Fibroblast of peridontal ligament (primary cell): ENCODE measurements at regions not wholly inside any gene's neighbourhood (a gene's known extent, or its start where the extent isn't known, plus 50 kb on each side); places are given as distances from the start of the nearest gene placed in this dataset.

Source experiments
- DNase-seq: peaks from one replicate; pipeline ENCODE4 v3.0.0-alpha.2; 2010; ENCODE audit errors: extremely low read depth

DNA sequence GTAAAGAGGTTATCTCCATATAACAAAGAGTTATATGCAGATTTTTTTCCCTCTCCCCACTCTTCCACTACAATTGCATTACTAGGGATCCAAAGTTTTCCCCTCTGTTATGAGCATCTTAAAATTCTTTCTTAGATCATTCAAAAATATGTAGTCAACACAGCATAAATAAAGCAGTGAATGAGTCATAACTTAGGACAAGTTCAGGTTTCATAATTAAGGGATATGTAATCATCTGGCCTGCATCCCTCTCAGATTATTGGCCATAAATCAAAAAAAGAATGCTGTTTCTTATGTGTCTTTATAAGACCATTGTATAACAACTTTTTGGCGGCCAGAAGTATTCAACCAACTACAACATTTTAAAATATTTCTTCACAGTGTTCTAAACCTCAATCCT is 1526.1 kb downstream of the KCNT2 start:
- peak; percentile 10 for DNase-seq

DNA sequence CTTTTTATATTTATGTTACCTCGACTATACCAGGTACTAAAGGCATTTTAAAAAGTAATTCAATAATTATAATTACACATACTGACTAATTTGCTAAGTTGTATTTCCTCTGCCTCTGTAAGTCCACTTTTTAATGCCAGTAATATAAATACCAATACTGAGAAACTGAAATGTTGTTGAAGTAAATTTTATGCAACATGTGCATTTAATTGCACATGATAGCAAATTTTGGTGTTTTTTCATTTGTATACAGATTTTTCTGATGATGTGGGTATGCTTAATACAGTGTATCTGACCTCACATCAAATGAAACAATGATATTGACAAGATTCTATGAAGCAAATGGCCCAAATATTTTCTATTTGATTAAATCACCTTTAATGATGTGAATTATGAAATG is 1531.6 kb downstream of the KCNT2 start:
- DNase-seq = no peak

DNA sequence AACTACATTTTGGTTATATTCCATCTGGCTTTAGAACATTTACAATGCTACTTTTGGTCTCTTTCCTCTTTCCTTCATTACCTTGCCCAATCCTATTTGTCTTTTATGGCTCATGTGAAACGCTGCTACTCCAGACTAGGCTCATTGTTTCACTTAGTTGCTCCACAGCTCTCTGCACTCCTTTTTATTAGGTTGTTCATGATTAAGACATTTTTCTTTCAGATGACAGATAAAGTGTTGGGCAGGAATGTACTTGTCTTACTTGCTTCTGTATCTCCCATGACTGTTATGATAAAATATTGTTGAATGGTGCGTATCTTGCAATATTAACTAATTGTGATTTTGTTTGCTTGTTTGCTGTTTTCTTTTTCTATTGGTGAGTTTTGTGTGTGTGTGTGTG is 1532.3 kb downstream of the KCNT2 start:
- no peak for DNase-seq

DNA sequence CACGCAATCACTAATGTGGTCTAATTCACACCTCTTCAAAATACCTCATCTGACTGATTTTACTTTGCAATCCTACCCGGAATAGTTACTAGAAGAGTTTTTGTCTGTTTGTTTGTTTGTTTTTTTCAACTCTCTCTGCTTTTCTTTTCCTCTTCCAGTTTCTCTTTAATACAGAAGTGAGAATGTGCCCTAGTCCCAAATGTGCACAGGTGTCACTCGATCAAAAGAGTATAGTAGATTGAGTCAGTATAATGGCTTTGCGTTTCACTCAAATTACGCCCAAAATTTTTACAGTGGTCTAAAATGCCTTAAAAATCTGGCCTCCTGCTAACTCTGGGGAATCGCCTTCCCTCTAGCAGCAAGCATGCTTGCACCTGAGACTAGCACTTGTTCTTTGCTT is 1536.8 kb downstream of the KCNT2 start:
- no peak for DNase-seq

DNA sequence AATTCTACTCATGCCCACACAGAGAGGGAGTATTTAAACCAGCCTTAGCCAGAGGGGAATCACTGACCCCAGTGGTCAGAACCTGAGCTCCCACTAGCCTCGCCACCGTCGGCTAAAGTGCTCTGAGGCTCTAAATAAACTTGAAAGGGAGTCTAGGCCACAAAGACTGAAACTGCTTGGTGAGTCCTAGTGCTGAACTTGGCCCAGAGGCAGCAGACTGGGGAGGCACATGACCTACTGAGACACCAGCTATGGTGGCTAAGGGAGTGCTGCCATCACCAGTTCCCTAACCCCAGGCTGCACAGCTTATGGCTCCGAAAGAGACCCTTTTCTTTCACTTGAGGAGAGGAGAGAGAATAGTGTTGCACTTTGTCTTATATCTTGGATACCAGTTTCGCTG is 1542.8 kb downstream of the KCNT2 start:
- no peak for DNase-seq

DNA sequence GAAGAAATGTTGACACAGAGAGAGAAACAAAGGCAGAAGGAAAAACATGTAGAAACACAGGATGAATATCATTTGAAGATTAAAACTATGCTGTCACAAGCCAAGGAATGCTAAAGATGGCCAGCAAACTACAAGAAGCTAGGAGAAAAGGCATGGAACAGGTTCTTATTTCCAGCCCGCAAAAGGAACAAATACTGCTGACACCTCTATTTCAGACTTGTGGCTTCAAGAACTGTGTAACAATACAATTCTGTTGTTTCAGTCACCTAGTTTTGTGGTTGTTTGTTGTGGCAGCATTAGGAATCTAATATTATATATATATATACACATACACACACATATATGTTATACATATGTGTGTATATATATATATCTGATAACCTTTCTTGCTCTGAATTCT is 1543.9 kb downstream of the KCNT2 start:
- no peak for DNase-seq

DNA sequence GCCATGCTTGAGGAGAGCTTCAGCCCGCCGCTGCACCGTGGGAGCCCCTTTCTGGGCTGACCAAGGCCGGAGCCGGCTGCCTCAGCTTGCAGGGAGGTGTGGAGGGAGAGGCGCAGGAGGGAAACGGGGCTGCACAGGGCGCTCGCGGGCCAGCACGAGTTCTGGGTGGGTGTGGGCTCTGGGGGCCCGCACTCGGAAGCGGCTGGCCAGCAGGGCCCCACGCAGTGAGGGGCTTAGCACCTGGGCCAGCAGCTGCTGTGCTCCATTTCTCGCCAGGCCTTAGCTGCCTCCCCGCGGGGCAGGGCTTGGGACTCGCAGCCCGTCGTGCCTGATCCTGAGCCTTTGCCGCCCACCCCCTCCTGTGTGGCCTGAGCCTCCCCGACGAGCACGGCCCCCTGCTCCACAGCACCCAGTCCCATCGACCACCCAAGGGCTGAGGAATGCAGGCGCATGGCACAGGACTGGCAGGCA is 1554.0 kb downstream of the KCNT2 start:
- no peak for DNase-seq

DNA sequence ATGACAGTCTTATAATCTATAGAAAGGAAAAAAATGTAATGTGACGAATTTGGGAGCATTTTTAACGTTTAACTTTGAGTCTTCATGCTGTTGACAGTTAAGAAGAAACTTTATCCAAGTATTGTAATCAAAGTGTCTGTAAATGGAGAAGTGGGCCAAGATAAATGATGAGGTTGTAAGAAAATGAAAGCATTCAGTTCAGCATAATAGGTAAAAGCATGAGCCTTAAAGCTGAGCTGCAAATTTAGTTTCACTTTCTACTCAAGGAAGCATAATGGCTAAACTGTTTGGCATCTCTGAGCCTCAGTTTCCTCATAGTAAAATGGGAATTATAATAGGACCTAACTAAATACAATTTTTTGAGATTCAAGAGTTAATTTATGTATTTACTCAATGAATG is 1554.8 kb downstream of the KCNT2 start:
- peak; percentile 15 for DNase-seq

DNA sequence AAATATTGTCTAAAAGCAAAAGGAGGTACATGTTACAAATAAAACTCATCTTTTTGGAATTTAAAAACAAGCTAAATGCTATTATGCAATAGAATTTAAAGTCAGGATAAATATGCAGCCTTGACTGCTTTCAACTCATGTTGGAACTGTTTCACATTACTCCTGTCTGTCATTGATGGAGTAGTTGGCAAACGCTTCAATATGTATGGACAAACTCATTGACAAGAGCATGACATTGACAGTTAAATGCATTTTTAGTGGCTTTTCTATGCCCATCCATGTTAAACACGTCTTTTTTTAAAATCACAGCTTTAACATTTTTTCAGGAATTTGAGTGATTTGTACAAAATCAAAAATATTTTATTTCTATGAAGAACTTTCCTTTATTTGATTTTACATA is 1560.5 kb downstream of the KCNT2 start:
- DNase-seq = no peak

DNA sequence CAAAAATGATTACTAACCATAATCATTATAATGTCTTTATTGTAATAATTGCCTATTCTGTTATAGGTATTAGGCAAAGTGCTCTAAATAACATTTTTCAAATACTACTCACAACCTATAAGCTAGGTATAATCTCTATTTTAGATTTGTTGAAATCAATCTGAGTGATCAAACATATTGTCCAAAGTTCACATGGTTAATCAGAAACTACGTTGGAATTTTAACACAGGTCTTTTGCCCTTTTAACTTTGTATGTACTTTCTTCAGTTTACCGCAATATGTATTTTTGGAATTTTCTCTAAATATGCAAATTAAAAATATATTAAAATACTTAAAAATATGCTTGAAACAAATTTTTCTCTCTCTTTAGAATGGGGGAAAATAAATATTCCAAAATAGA is 1563.2 kb downstream of the KCNT2 start:
- DNase-seq = no peak

DNA sequence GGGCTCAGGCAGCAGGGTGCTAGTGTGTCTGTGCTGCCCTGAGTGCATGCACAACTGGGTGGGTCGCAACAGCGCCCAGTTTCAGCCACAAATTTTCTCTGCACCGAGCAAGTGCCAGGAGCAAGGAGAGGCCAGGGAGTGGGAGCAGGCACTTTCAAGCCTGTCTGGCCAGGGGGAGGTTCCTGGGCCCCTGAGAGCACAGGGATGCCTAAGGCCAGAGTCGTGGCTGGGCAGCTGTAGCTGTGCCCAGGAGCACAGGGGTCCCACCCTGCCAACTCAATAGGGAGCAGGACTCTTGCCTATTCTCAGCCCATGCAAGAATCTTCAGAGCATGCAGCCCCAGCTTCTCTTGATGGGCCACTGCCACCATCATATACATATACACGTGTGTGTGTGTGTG is 1577.4 kb downstream of the KCNT2 start:
- no peak for DNase-seq

DNA sequence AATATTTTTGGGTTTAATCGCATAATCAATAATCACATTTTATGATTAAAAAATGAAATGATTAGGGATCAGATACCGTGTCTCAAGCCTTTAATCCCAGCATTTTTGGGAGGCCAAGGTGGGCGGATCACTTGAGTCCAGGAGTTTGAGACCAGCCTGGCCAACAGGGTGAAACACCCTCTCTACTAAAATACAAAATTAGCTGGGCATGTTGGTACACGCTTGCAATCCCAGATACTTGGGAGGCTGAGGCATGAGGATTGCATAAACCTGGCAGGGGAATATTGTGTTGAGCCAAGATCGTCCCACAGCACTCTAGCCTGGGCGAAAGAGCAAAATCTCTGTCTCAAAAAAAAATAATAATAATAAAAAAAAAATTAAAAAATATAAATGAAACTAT is 1581.4 kb downstream of the KCNT2 start:
- DNase-seq = no peak

DNA sequence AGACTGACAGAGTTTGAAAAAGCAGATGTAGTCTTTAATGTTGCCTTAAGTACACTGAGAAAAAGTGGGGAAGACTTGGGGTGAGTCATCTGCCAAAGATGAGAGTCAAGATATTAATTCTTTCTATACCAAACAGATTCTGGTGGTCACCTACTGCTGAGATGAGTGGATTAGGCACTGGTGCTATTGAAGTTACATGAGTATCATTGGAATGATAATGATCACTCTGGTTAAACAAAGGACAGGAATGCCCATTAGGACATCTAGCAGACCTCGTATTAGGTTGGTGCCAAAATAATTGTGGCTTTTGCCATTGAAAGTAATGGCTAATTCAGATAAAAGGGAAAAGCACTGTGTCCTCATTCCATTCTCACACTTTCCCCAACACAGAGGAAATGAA is 1588.9 kb downstream of the KCNT2 start:
- DNase-seq = no peak

DNA sequence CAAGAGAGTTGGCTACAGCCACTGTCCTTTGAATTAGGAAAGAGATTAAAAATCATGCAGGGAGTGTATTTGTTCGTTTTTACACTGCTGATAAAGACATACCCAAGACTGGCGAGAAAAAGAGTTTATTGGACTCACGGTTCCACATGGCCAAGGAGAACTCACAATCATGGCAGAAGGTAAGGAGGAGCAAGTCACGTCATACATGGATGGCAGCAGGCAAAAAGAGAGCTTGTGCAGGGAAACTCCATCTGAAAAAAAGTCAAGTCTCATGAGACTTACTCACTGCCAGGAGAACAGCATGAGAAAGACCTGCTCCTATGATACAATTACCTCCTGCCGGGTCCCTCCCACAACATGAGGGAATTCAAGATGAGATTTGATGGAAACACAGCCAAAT is 1595.2 kb downstream of the KCNT2 start:
- DNase-seq = no peak

DNA sequence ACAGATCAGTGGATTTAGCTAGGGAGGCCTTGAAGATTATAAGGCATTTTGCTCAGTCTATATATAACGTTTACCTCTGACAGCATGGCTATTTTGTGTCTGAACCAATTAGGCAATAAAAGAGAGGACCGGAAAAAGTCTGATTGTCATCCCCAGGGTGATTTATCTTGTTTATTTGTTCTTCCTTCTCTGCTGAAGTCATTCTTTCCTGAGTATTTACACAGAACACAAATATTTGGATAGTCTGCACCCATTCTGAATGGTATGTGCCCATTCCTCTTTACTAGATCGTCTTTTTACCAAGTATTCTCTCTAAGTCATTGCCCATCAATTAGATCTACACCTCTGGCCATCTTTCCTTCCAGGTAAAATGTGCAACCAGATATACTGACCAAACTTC is 1602.9 kb downstream of the KCNT2 start:
- DNase-seq = no peak

DNA sequence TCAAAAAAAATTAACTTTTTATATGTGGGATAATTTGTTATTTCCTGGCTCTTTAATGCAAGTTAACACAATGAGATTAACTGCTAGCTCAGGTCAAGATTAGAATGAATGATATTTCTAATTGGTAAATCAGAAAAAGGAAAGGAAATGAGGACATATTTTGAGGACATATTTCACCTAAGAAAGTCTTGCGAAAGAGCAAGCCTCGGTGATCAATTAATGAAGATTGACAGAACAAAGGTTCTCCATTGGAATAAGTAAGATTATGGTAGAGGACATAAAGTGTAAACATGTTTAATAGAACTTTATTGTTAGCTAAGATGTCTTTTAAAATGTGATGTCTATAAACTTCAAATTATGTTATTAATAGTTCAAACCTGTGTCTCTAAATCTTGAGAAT is 1617.8 kb downstream of the KCNT2 start:
- DNase-seq = no peak

DNA sequence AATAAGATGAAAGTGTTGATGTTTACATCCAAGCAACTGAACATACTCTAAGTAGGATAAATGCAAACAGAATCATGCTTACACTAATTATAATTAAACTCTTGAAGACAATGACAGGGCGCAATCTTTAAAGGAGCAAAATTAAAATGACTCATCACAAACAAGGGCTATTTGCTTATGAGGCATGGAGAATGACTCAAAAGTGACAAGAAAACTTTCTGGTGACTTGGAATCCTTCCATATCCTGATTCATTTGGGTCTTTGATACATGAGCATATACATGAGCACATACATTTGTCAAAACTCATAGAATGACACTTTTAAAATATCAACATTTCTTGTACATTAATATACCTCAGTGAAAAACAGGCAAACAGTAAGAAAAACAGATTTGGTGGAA is 1632.3 kb downstream of the KCNT2 start:
- DNase-seq = peak; percentile 5

DNA sequence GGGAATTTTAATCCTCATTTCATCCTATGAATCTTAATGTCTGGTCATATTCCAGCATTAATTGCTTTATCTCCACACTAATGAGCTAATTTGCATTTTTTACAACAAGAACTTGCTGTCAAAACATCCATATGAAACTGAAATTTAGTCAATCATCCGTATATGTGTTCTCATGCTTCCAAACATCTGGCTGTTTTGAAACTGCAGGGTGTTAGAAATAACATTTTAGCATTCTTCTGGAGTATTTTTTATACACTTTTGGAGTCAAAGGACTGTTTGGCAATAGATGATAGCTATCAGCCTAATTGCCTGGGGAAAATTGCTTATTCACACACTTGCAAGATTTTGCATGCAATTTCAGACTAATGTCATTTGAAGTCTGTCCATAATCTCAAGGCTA is 1639.3 kb downstream of the KCNT2 start:
- no peak for DNase-seq

DNA sequence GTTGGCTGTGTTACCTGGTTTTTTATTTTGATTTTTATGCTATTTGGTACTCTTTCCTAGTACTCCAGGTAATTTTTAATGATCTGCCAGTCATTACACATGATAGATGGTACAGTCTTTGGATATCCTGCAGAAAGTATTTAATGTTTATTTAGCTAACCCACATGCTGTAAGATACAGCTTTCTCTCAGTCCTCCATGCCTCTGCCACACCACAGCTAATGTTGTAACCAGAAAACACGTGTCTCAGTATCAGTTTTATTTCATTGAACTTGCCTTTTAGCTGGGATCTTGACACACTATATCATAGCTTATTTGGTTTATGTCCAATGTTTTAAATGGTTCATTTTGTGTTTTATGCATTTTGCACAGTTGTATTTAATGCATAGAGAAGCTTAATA is 1648.4 kb downstream of the KCNT2 start:
- DNase-seq = no peak

DNA sequence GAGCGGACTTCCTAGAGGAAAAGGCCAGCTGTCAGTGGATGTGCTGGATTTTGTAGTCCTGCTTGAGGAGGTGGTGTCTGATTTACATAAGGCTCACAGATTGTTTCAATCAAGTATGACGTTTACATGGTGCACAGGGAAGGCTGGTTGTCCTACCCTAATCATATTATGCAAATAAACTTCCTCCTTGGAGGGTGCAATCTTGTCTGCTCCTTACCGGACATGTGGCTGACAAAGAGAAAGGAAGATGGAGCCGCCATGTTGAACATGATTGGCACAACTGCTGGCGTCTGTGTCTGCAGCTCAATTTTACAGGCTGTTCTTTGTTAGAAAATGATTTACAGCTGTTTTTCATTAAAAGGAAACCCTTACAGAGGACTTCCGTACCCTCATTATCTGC is 1656.1 kb downstream of the KCNT2 start:
- DNase-seq = peak; percentile 31

DNA sequence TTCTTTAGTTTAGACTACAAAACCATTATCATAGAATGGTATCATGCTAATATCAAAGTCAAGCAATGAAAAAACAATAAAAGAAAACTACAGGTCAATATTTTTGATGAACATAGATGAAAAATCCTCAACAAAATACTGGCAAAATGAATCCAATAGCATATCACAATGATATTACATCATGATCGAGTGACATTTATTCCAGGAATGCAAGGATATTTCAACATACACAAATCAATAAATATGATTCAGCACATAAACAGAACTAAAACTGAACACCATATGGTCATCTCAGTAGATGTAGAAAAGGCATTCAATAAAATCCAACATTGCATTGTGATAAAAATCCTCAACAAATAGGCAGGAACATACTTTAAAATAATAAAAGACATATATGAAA is 1657.7 kb downstream of the KCNT2 start:
- DNase-seq = no peak

DNA sequence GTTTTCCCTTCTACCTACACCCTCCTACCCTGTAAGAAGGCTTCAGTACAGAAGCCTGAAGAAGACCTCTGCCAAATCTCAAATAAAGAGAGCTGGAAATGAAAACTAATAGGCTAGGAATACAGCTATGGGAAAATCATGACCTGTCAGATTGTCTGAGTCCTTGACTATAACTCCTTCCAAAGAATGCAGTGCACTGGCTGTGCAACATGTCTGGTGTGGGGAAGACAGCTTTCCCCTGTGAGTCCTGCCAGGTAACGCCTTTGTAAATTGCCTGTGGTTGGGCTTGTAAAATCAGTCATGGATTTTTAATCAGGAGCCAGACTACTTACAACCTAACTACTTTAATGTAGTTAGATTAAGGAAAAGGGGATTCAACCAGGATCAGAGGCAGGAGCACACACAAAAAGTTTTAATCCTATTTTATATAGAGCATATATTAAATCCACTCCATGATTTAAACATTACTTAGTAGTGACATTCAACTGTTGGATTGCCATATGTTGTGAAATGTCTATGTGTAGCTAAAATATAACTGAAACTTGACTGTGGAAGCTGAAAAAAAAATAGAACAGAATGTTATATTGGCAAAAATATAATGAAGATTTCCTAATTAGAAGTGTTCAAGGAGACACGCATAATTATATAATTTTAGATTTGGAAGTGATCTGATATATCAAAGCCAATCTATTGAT is 1667.8 kb downstream of the KCNT2 start:
- no peak for DNase-seq

DNA sequence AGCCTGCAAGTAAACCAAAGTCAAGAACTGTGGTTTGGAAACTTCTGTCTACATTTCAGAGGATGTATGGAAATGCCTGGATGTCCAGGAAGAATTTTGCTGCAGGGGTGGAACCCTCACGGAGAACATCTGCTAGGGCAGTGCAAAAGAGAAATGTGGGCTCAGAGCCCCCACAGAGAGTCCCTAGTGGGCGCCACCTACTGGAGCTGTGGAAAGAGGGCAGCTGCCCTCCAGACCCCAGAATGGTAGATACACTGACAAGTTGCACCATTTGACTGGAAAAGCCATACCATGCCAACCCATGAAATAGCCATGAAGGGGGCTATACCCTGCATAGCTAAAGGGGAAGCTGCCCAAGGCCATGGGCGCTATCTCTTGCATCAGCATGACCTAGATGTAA is 1672.4 kb downstream of the KCNT2 start:
- DNase-seq = no peak

DNA sequence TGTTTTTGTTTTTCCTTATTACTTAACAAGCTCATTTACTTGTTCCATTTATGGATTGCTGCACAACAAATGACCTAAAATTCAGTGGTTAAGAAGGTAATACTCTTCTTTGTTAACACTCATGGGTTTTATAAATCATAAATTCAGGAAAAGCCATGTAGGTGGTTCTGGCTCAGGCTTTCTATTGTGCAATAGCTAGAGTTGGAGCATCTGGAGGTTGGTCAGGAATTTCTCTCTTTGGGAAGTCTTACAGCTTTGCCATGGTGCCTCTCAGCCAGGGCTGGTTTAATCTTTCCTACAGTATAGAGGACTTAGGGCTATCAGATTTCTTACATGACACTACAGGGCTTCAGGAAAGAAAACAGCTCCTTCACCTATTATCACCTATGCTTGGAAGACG is 1677.1 kb downstream of the KCNT2 start:
- DNase-seq = no peak
